ENCODE measurements at regions not wholly inside any gene's neighbourhood (a gene's known extent, or its start where the extent isn't known, plus 50 kb on each side); places are given as distances from the start of the nearest gene placed in this dataset.
A peak's percentile ranks its signal among the peaks of the same experiment; 100 is the strongest.

DNA sequence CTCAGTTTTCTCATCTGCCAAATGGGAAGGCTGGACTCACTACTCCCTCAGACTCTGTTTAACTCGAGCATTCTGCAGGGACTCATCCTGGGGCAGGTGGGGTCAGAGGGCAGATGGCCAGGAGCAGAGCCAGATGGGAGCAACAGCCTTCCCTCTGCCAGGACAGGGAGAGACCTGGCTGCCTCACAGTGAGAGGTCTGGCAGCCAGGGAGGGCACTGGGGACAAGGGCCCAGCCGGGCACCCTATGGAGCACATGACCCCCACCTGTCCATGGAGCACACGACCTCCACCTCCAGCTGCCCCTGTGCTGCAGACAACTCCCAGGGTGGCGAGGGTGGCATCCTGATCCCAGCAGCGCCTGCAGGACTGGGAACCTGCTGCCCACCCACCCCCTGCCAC is 67.4 kb downstream of the IGLL1 start:
- Histone ChIP-seq H3K27me3 (replicated peaks; ENCODE audit: control insufficient read depth, insufficient read depth, low read length) (peaks cover 17% of the 10 kb centered on the region), H3K36me3 (ENCODE audit: control insufficient read depth, insufficient read depth, low read length, severe bottlenecking) (no peaks in the 10 kb centered on the region), H3K9ac (ENCODE audit: low read length) (no peak overlapping the region), H3K4me1 (ENCODE audit: control insufficient read depth, insufficient read depth, low read length) (no peaks in the 10 kb centered on the region), H3K9me3 (ENCODE audit: control insufficient read depth, low read length) (no peaks in the 10 kb centered on the region), H3K4me3 (ENCODE audit: low read length) (no peak overlapping the region)
- no peak for DNase-seq (ENCODE audit: low read depth)

DNA sequence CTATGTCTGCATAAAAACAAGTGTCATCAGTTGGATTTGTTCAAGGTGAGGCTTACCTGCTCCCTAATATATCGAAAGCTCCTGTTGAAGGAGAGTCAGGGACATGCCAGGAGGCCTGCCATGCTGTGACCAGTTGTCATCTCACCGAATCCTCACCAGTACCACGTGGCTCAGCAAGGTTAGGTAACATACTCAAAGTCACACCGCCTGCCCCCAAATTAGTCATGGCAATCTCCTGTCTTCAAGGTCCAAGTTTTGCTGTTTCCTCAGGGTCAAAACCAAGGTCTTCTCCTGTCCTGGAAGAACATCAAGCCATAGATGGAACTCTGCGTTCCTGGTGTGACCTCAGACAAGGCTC is 67.8 kb downstream of the IGLL1 start:
- Histone ChIP-seq H3K4me1 (ENCODE audit: control insufficient read depth, insufficient read depth, low read length) (no peaks in the 10 kb centered on the region), H3K9me3 (ENCODE audit: control insufficient read depth, low read length) (no peaks in the 10 kb centered on the region), H3K4me3 (ENCODE audit: low read length) (no peak overlapping the region), H3K9ac (ENCODE audit: low read length) (no peak overlapping the region), H3K36me3 (ENCODE audit: control insufficient read depth, insufficient read depth, low read length, severe bottlenecking) (no peaks in the 10 kb centered on the region), H3K27me3 (replicated peaks; ENCODE audit: control insufficient read depth, insufficient read depth, low read length) (peaks cover 20% of the 10 kb centered on the region)
- no peak for DNase-seq (ENCODE audit: low read depth)

DNA sequence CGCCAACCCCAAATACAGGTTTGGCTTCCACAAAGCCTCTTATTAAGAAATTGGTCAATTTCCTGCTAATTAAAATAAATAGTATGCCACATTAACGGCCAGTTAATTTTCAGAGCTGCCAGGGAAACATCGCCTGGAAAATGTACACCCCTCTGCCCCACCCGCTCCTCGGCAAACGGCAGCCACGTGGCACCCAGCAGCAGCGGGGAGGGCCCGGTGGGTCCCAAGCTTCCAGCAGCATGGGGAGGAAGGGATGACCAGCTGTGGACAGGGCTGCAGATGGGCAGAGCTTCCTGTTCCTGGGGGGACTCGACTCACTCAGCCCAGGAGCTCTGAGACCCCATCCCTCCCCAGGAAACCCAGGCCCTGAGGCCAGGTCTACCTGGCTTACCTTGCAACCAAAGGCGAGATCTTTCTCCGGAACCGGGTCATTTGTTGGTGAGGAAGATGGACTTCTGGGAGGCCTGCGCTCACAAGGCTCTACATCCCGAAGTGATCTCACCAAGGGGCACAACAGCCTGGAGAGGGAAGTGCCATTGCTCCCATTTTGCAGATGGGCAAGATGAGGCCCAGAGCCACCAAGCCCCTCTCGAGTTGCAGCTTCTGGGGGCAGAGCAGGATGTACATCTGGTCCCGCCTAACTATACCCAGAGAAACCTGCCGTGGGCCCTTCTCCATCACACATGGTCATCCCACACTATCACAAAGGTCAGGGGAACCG is 68.3 kb downstream of the IGLL1 start:
- H3K4me1 ChIP-seq (ENCODE audit: control insufficient read depth, insufficient read depth, low read length): no peaks in the 10 kb centered on the region
- no peak overlapping the region for H3K9ac ChIP-seq (ENCODE audit: low read length)
- no peaks in the 10 kb centered on the region for H3K9me3 ChIP-seq (ENCODE audit: control insufficient read depth, low read length)
- H3K4me3 ChIP-seq (ENCODE audit: low read length): no peak overlapping the region
- no peak for DNase-seq (ENCODE audit: low read depth)
- no peaks in the 10 kb centered on the region for H3K36me3 ChIP-seq (ENCODE audit: control insufficient read depth, insufficient read depth, low read length, severe bottlenecking)
- peaks cover 25% of the 10 kb centered on the region for H3K27me3 ChIP-seq (replicated peaks; ENCODE audit: control insufficient read depth, insufficient read depth, low read length)

DNA sequence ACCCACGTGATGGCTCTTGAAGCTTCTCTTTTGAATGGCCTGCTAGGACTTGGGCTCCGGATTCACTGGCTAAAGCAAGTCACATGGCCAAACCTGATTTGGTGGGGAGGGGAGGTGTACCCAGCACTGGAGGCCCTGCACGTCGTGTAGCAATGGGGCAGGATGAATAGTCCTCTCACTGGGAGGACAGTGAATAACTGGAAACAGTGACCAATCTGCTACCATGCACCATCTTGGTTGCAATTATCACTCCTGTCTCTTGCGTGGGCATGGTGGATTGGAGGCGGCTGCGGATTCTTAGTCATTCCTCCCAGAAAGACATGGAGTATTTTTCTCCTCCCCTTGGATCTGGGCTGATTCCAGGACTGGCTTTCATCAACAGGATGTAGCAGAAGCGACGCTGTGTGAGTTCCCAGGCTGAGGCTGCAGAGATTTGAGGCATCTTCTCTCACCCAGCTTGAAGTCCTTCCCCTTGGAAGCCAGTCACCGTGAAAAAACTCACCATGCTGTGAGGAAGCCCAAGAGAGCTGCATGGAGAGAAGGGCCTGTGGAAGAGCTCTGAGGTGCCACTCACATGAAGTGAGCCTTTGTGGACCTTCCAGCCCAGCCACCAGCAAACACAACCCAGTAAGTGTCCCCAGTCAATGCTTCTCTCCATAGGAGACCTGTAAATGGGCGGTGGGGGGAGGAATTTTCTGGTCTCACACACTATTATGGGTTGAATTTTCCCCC is 70.4 kb downstream of the IGLL1 start:
- no peak overlapping the region for H3K4me3 ChIP-seq (ENCODE audit: low read length)
- peaks cover 30% of the 10 kb centered on the region for H3K27me3 ChIP-seq (replicated peaks; ENCODE audit: control insufficient read depth, insufficient read depth, low read length)
- H3K4me1 ChIP-seq (ENCODE audit: control insufficient read depth, insufficient read depth, low read length): no peaks in the 10 kb centered on the region
- H3K36me3 ChIP-seq (ENCODE audit: control insufficient read depth, insufficient read depth, low read length, severe bottlenecking): no peaks in the 10 kb centered on the region
- H3K9me3 ChIP-seq (ENCODE audit: control insufficient read depth, low read length): no peaks in the 10 kb centered on the region
- no peak overlapping the region for H3K9ac ChIP-seq (ENCODE audit: low read length)
- DNase-seq (ENCODE audit: low read depth): no peak

DNA sequence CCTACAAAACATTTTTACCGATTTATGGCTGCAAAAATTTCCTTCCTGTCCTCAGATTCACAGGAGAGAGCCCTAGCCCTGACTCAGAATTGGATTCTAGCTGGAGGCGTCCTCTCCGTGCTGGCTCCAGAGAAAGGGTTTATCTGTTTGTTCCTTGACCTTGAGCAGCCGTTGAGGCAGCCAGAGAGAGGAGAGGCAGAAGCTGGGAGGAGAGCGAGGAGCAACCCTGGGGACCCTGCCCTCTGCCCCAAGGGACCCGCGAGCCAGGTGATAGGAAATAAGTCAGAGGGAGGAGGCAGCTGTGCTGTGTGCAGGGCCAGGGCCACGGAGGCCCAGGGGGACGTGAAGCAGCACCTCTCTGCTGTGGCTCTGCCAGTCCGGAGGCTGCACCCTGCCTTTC is 75.6 kb downstream of the IGLL1 start:
- H3K4me3 ChIP-seq (ENCODE audit: low read length): no peak overlapping the region
- no peaks in the 10 kb centered on the region for H3K9me3 ChIP-seq (ENCODE audit: control insufficient read depth, low read length)
- H3K4me1 ChIP-seq (ENCODE audit: control insufficient read depth, insufficient read depth, low read length): no peaks in the 10 kb centered on the region
- H3K27me3 ChIP-seq (replicated peaks; ENCODE audit: control insufficient read depth, insufficient read depth, low read length): peaks cover 29% of the 10 kb centered on the region
- no peaks in the 10 kb centered on the region for H3K36me3 ChIP-seq (ENCODE audit: control insufficient read depth, insufficient read depth, low read length, severe bottlenecking)
- peak; percentile 11 for DNase-seq (ENCODE audit: low read depth)
- no peak overlapping the region for H3K9ac ChIP-seq (ENCODE audit: low read length)

DNA sequence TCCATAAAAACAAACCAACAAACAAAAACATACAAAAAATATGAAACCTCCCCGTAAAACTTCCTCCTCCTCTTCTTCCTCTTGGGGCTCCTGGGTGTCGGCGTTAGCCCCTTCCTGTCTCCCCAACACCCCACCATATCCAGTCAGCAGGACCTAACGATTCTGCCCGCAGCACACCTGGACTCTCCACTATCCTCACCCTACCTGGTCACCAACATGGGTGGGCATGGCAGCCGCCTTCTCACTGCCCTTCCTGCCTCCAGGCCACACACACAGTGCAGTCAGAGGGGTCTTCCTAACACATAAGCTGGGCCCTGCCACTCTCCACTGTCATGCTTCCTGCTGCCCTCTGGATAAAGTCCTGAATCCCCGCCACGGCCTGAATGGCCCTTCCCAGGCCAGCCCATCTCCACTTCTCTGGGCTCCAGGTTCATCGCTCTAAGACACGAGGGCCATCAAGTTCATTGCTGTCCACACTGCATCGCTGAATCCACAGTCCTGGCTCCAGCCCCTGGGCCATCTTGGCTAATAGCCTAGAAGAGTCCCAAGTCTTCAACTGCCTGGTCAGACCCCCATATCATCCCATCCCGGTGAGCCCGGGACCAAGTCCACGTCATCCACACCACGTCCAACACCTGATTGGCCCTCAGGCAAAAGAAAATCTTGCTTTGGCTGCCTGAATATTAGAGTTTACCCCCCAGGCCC is 76.2 kb downstream of the IGLL1 start:
- DNase-seq (ENCODE audit: low read depth): no peak
- Histone ChIP-seq H3K9me3 (ENCODE audit: control insufficient read depth, low read length) (no peaks in the 10 kb centered on the region), H3K27me3 (replicated peaks; ENCODE audit: control insufficient read depth, insufficient read depth, low read length) (peaks cover 29% of the 10 kb centered on the region), H3K4me3 (ENCODE audit: low read length) (no peak overlapping the region), H3K4me1 (ENCODE audit: control insufficient read depth, insufficient read depth, low read length) (no peaks in the 10 kb centered on the region), H3K9ac (ENCODE audit: low read length) (no peak overlapping the region), H3K36me3 (ENCODE audit: control insufficient read depth, insufficient read depth, low read length, severe bottlenecking) (no peaks in the 10 kb centered on the region)

DNA sequence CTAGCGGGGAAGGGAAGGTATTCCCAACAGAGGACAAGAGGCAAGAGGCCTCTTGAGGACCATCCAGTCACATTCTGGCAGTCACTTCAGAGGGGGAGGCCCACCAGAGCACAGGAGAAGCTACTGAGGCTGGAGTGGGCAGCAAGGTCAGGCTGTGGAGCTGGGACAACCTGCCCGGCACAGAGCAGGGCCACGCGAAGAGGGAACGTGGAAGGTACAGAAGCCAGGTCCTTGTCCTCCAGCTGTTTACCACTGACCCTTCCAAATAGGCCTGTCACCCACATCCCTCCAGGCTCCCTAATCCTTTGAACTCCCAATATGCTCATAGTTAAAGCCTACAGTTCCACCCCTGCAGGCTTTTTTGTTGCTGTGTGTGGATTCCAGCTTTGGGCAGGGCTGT is 76.9 kb downstream of the IGLL1 start:
- Histone ChIP-seq H3K9ac (ENCODE audit: low read length) (no peak overlapping the region), H3K27me3 (replicated peaks; ENCODE audit: control insufficient read depth, insufficient read depth, low read length) (peaks cover 29% of the 10 kb centered on the region), H3K4me3 (ENCODE audit: low read length) (no peak overlapping the region), H3K36me3 (ENCODE audit: control insufficient read depth, insufficient read depth, low read length, severe bottlenecking) (no peaks in the 10 kb centered on the region), H3K9me3 (ENCODE audit: control insufficient read depth, low read length) (no peaks in the 10 kb centered on the region), H3K4me1 (ENCODE audit: control insufficient read depth, insufficient read depth, low read length) (no peaks in the 10 kb centered on the region)
- no peak for DNase-seq (ENCODE audit: low read depth)

DNA sequence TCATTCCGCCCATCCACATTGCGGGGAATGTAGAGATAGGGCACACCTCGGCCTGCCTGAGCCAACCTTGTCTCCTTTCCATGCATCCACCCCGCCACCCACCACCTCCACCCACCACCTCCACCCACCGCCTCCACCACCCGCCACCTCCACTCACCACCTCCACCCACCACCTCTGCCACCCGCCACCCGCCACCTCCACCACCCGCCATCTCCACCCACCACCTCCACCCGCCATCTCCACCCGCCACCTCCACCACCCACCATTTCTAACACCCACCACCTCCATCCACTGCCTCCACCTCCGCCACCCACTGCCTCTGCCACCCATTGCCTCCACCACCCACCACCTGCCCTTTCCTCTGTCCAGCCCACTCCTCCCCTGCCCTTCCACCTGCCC is 78.4 kb downstream of the IGLL1 start:
- no peak for DNase-seq (ENCODE audit: low read depth)
- no peaks in the 10 kb centered on the region for H3K4me1 ChIP-seq (ENCODE audit: control insufficient read depth, insufficient read depth, low read length)
- no peaks in the 10 kb centered on the region for H3K36me3 ChIP-seq (ENCODE audit: control insufficient read depth, insufficient read depth, low read length, severe bottlenecking)
- H3K4me3 ChIP-seq (ENCODE audit: low read length): no peak overlapping the region
- H3K9me3 ChIP-seq (ENCODE audit: control insufficient read depth, low read length): no peaks in the 10 kb centered on the region
- H3K9ac ChIP-seq (ENCODE audit: low read length): no peak overlapping the region
- H3K27me3 ChIP-seq (replicated peaks; ENCODE audit: control insufficient read depth, insufficient read depth, low read length): peaks cover 29% of the 10 kb centered on the region

DNA sequence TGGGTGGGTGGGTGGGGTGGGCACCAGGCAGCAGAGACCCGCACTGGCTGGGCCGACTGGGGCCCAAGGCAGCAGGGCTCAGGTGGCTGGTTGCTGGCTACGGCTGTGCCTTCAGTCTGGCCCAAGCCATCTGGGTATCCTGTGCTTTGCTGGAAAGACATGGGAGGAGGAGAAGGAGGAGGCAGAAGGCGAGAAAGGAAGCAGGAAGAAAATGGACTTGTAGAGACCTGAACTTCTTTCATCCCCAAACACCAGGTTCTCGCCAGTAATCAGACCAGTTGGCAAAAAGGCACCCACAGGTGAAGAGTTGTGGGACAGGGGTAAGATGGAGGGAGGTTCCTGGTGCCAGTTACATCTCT is 78.8 kb downstream of the IGLL1 start:
- H3K9ac ChIP-seq (ENCODE audit: low read length): no peak overlapping the region
- no peak for DNase-seq (ENCODE audit: low read depth)
- H3K4me1 ChIP-seq (ENCODE audit: control insufficient read depth, insufficient read depth, low read length): no peaks in the 10 kb centered on the region
- H3K4me3 ChIP-seq (ENCODE audit: low read length): no peak overlapping the region
- H3K27me3 ChIP-seq (replicated peaks; ENCODE audit: control insufficient read depth, insufficient read depth, low read length): peaks cover 32% of the 10 kb centered on the region
- no peaks in the 10 kb centered on the region for H3K9me3 ChIP-seq (ENCODE audit: control insufficient read depth, low read length)
- no peaks in the 10 kb centered on the region for H3K36me3 ChIP-seq (ENCODE audit: control insufficient read depth, insufficient read depth, low read length, severe bottlenecking)

DNA sequence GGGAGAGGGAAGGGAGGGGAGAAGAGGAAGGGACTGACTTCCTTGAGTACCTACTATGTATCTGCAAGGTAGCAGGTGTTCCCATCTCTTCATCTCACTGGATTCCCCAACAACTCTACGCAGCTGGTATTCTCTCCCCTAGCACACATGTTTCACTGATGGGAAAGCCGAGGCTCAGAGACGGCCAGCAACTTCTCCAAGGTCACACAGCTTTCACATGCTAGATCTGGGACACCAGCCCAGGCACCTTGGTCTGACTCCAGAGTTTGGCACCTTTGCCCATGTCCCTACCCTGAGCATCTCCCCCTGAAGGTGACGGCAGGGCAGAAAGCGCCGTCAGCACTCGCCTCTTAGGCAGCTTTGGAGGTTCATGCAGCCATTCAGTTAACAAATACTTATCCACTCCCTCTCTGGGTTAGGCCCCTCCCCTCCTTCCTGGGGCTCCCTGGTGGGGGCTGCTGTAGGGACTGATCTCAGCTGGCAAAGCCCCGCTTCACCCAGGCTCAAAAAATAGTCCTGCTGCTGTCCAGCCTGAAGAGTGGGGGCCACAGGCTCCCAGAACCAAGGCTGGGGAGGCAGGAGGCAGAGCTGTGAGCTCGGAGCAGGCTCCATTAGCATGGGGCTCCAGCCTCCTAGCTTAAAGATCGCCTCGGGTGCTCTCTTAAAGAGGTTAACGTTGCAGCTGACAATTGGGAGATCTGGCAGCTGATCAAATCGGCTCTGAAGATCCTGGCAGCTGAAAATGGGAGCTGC is 79.4 kb downstream of the IGLL1 start:
- Histone ChIP-seq H3K27me3 (replicated peaks; ENCODE audit: control insufficient read depth, insufficient read depth, low read length) (peaks cover 36% of the 10 kb centered on the region), H3K36me3 (ENCODE audit: control insufficient read depth, insufficient read depth, low read length, severe bottlenecking) (no peaks in the 10 kb centered on the region), H3K9ac (ENCODE audit: low read length) (no peak overlapping the region), H3K9me3 (ENCODE audit: control insufficient read depth, low read length) (no peaks in the 10 kb centered on the region), H3K4me3 (ENCODE audit: low read length) (no peak overlapping the region), H3K4me1 (ENCODE audit: control insufficient read depth, insufficient read depth, low read length) (no peaks in the 10 kb centered on the region)
- DNase-seq (ENCODE audit: low read depth): no peak

DNA sequence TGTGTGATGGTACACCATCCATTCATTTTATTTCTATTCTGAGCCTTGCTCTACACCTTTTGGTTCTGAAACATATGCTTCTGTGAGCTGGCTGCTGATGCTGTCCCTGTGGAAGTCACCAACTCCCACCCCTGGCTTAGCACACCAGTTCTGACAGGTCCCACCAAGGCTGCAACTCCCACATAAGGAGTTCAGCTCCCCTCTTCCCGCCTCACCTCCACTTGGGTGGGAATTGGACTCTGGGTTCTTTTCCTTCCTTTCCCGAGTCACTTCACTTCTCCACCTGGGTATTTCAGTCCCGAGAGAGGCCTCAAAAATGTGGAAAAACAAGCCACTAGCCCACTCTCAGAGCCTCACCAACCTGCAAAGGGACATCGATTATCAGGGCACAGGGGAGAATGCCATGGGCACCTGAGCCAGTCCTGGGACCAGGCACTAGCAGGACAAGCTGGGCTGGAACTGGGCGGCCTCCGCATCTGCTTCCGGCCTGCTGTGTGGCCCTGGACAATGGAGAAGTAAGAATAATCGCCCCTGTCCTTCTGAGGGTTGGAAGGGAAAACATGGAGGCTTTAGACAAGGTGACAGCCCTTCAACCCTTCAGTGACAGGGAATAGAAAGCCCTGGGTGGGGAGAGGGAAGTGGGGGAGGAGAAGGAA is 80.1 kb downstream of the IGLL1 start:
- Histone ChIP-seq H3K4me3 (ENCODE audit: low read length) (no peak overlapping the region), H3K27me3 (replicated peaks; ENCODE audit: control insufficient read depth, insufficient read depth, low read length) (peaks cover 35% of the 10 kb centered on the region), H3K9ac (ENCODE audit: low read length) (no peak overlapping the region), H3K4me1 (ENCODE audit: control insufficient read depth, insufficient read depth, low read length) (no peaks in the 10 kb centered on the region), H3K36me3 (ENCODE audit: control insufficient read depth, insufficient read depth, low read length, severe bottlenecking) (no peaks in the 10 kb centered on the region), H3K9me3 (ENCODE audit: control insufficient read depth, low read length) (no peaks in the 10 kb centered on the region)
- DNase-seq (ENCODE audit: low read depth): no peak

All from adipocyte (in vitro differentiated cells).